OCI-LY3 (cell line): ENCODE measurements at regions not wholly inside any gene's neighbourhood (a gene's known extent, or its start where the extent isn't known, plus 50 kb on each side); places are given as distances from the start of the nearest gene placed in this dataset.

Experiments
- H2AFZ ChIP-seq: fragments of 200-600, 300-600 bp; shearing (Covaris generic); 2 replicates; pipeline ENCODE4 v1.6.0; 2014; ENCODE audit warnings: antibody characterized with exemption, low read depth, low read length
- H3K27ac ChIP-seq: fragments of 200-600, 300-600 bp; sonication (generic); 2 replicates; pipeline ENCODE4 v1.5.1; 2014; ENCODE audit warnings: mild to moderate bottlenecking, low read length, moderate library complexity, mixed read lengths
- H3K27me3 ChIP-seq: fragments of 200-600, 300-600 bp; sonication (generic); 2 replicates; pipeline ENCODE4 v1.6.1; 2014; ENCODE audit warnings: low read depth, low read length, mixed read lengths
- H3K36me3 ChIP-seq: fragments of 200-600, 300-600 bp; sonication (generic); replicated peaks from 2 replicates; pipeline ENCODE3; 2014; ENCODE audit warnings: low read depth, low read length, mixed read lengths
- H3K4me1 ChIP-seq: fragments of 300-600, 200-600 bp; sonication (generic); 2 replicates; pipeline ENCODE4 v1.6.1; 2014; ENCODE audit warnings: low read length, mixed read lengths
- H3K4me2 ChIP-seq: fragments of 200-600, 300-600 bp; sonication (generic); 2 replicates; pipeline ENCODE4 v1.6.1; 2014; ENCODE audit warnings: low read length, mixed read lengths
- H3K4me3 ChIP-seq: fragments of 300-600, 200-600 bp; sonication (generic); 2 replicates; pipeline ENCODE4 v1.5.1; 2014; ENCODE audit warnings: antibody characterized with exemption, mild to moderate bottlenecking, low read length, moderate library complexity
- H3K79me2 ChIP-seq: fragments of 300-600, 200-600 bp; shearing (Covaris generic); 2 replicates; pipeline ENCODE4 v1.6.1; 2014; ENCODE audit warnings: mild to moderate bottlenecking, low read length, mixed read lengths
- H3K9ac ChIP-seq: fragments of 300-600, 200-600 bp; shearing (Covaris generic); 2 replicates; pipeline ENCODE4 v1.6.0; 2014; ENCODE audit warnings: mild to moderate bottlenecking, low read length, moderate library complexity
- H3K9me3 ChIP-seq: fragments of 200-600, 300-600 bp; shearing (Covaris generic); 2 replicates; pipeline ENCODE4 v1.6.1; 2014; ENCODE audit warnings: low read length, mixed read lengths; ENCODE audit not compliant: insufficient read depth
- H4K20me1 ChIP-seq: fragments of 200-600, 300-600 bp; sonication (generic); 2 replicates; pipeline ENCODE4 v1.6.1; 2016; ENCODE audit warnings: low read length, mixed read lengths; ENCODE audit not compliant: insufficient read depth
- CTCF ChIP-seq: fragments of 200-600, 300-600 bp; sonication (generic); IDR thresholded peaks from 2 replicates; pipeline ENCODE4 v1.5.1; 2014; ENCODE audit warnings: antibody characterized with exemption, low read length, low read depth
- EZH2phosphoT487 ChIP-seq: fragments of 200-600 bp; shearing (Covaris generic); IDR thresholded peaks from 2 replicates; pipeline ENCODE4 v1.6.1; 2018; ENCODE audit warnings: antibody characterized with exemption, mixed run types, low read depth

- TF ChIP-seq CTCF (no peak), EZH2phosphoT487 (no peak)
- H3K4me3 ChIP-seq: no peak overlapping the region
- no peaks in the 10 kb centered on the region for H3K4me1 ChIP-seq
- H2AFZ ChIP-seq: no peak overlapping the region
- no peaks in the 10 kb centered on the region for H3K79me2 ChIP-seq
- H3K27ac ChIP-seq: no peak overlapping the region
- no peaks in the 10 kb centered on the region for H3K36me3 ChIP-seq
- H3K9me3 ChIP-seq: no peaks in the 10 kb centered on the region
- H4K20me1 ChIP-seq: no peaks in the 10 kb centered on the region
- no peak overlapping the region for H3K9ac ChIP-seq
- no peaks in the 10 kb centered on the region for H3K27me3 ChIP-seq
- H3K4me2 ChIP-seq: no peak overlapping the region
Observed at GRCh38 chr22:49247194-49247924, 580.3 kb downstream of the BRD1 start.

- no peaks in the 10 kb centered on the region for H3K4me1 ChIP-seq
- H3K79me2 ChIP-seq: no peaks in the 10 kb centered on the region
- H3K27me3 ChIP-seq: no peaks in the 10 kb centered on the region
- H4K20me1 ChIP-seq: no peaks in the 10 kb centered on the region
- TF ChIP-seq CTCF (no peak), EZH2phosphoT487 (no peak)
- no peak overlapping the region for H3K4me3 ChIP-seq
- H3K27ac ChIP-seq: no peak overlapping the region
- no peak overlapping the region for H3K9ac ChIP-seq
- H3K36me3 ChIP-seq: no peaks in the 10 kb centered on the region
- no peak overlapping the region for H3K4me2 ChIP-seq
- H3K9me3 ChIP-seq: no peaks in the 10 kb centered on the region
- no peak overlapping the region for H2AFZ ChIP-seq
Observed at GRCh38 chr22:49244466-49245420, 582.9 kb downstream of the BRD1 start.

DNA sequence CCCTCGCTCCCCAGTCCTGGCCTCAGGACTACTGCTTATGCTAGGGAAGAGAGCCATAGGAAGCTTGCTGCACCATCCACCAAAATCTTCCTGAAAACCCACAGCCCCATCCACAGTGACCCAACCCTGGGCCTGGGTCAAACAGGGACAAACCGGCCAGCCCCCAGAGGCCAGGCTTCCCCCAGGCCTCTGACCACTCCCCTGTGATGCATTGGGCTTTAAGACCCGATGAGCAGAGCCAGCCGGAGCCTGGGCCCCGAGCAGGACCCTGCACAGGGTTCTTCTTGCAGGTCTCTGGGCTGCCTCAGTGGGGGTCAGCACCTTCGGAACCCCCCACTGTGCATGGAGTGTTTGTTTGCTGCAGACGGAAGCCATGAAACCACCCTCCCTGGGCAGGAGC is 583.7 kb downstream of the BRD1 start:
- no peaks in the 10 kb centered on the region for H3K9me3 ChIP-seq
- no peak overlapping the region for H3K4me3 ChIP-seq
- no peaks in the 10 kb centered on the region for H3K79me2 ChIP-seq
- no peak for TF ChIP-seq EZH2phosphoT487
- no peak for TF ChIP-seq CTCF
- no peaks in the 10 kb centered on the region for H3K27me3 ChIP-seq
- H3K27ac ChIP-seq: no peak overlapping the region
- H4K20me1 ChIP-seq: no peaks in the 10 kb centered on the region
- no peak overlapping the region for H2AFZ ChIP-seq
- H3K4me1 ChIP-seq: no peaks in the 10 kb centered on the region
- H3K9ac ChIP-seq: no peak overlapping the region
- H3K4me2 ChIP-seq: no peak overlapping the region
- H3K36me3 ChIP-seq: no peaks in the 10 kb centered on the region

- Histone ChIP-seq H2AFZ (no peak overlapping the region), H3K4me3 (no peak overlapping the region), H3K9ac (no peak overlapping the region), H3K4me1 (no peaks in the 10 kb centered on the region), H3K36me3 (no peaks in the 10 kb centered on the region), H3K27me3 (no peaks in the 10 kb centered on the region), H3K27ac (no peak overlapping the region), H3K79me2 (no peaks in the 10 kb centered on the region), H3K4me2 (no peak overlapping the region), H3K9me3 (no peaks in the 10 kb centered on the region), H4K20me1 (no peaks in the 10 kb centered on the region)
- TF ChIP-seq EZH2phosphoT487: no peak
- TF ChIP-seq CTCF: no peak
Observed at GRCh38 chr22:49243335-49243734, 584.3 kb downstream of the BRD1 start.
